ENCODE measurements at regions not wholly inside any gene's neighbourhood (a gene's known extent, or its start where the extent isn't known, plus 50 kb on each side); places are given as distances from the start of the nearest gene placed in this dataset.
"Not testable (repeated sequence)": the region's sequence is repeated elsewhere in the genome, so short reads cannot be mapped to it uniquely, and the experiment has no call there.

DNA sequence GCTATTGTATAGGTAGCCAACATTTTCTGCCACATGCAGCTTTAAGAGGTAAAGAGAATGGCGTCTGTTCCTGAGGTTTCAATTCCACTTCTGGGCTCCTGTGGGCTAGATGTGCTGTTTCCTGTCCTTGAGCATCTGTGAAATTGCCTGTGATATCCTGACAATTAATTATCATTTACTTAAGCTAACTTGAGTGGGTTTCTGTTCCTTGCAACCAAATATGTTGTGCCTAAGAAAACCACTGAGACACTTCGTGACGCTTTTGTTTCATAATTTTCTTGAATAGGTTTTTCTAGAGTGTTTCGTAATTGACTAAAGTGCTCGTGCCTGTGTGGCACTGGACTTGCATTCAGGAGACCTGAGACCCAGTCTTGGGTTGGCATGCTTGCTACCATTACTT is 127.3 kb upstream of the POU3F1 start:
- H3K36me3 Mint-ChIP-seq (ENCODE audit: low read depth) = no peaks in the 10 kb centered on the region
- no peak overlapping the region for H3K27ac Mint-ChIP-seq
- no peak for DNase-seq (ENCODE audit: low spot score)
- H3K4me3 Mint-ChIP-seq = no peak overlapping the region
- H3K27me3 Mint-ChIP-seq (ENCODE audit: low read depth) = no peaks in the 10 kb centered on the region
- no peaks in the 10 kb centered on the region for H3K4me1 Mint-ChIP-seq (ENCODE audit: low read depth)
- no peaks in the 10 kb centered on the region for H3K9me3 Mint-ChIP-seq

GRCh38 chr1:38173157-38173831 is 126.7 kb upstream of the POU3F1 start:
- Mint-ChIP-seq H3K27ac (no peak overlapping the region), H3K4me1 (ENCODE audit: low read depth) (no peaks in the 10 kb centered on the region), H3K27me3 (ENCODE audit: low read depth) (no peaks in the 10 kb centered on the region), H3K9me3 (no peaks in the 10 kb centered on the region), H3K4me3 (no peak overlapping the region), H3K36me3 (ENCODE audit: low read depth) (no peaks in the 10 kb centered on the region)
- DNase-seq (ENCODE audit: low spot score) = no peak

- Mint-ChIP-seq H3K27ac (no peak overlapping the region), H3K4me1 (ENCODE audit: low read depth) (no peaks in the 10 kb centered on the region), H3K4me3 (no peak overlapping the region), H3K9me3 (no peaks in the 10 kb centered on the region), H3K27me3 (ENCODE audit: low read depth) (peaks cover 3% of the 10 kb centered on the region), H3K36me3 (ENCODE audit: low read depth) (no peaks in the 10 kb centered on the region)
- no peak for DNase-seq (ENCODE audit: low spot score)
Observed at GRCh38 chr1:38169121-38169520, 122.5 kb upstream of the POU3F1 start.

GRCh38 chr1:38168365-38168764 is 121.8 kb upstream of the POU3F1 start:
- H3K36me3 Mint-ChIP-seq (ENCODE audit: low read depth) = no peaks in the 10 kb centered on the region

DNA sequence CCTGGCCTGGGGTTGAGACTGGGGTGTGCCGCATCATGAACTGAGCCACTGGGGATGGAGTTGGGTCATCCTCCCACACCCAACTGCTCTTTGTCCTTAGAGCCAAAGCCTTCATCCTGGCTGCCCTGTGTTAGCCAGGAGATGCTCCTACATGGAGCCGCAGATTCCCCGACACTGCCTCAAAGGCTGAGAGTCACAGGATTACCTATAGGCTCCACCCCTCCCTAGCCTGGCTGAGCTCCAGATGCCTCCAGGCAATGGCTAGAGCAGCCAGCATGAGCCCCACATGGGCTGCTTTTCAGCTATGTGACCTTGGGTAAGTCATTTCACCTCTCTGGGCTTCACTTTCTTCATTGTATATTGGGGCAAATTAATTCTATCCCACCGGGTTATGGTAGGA is 119.9 kb upstream of the POU3F1 start:
- Mint-ChIP-seq H3K4me3 (no peak overlapping the region), H3K9me3 (no peaks in the 10 kb centered on the region), H3K36me3 (ENCODE audit: low read depth) (no peaks in the 10 kb centered on the region), H3K27ac (no peak overlapping the region), H3K27me3 (ENCODE audit: low read depth) (peaks cover 6% of the 10 kb centered on the region), H3K4me1 (ENCODE audit: low read depth) (no peaks in the 10 kb centered on the region)
- DNase-seq (ENCODE audit: low spot score) = no peak

More at GRCh38 chr1:38168365-38168764, 121.8 kb upstream of the POU3F1 start:
- Mint-ChIP-seq H3K4me3 (no peak overlapping the region), H3K27ac (no peak overlapping the region), H3K27me3 (ENCODE audit: low read depth) (peaks cover 3% of the 10 kb centered on the region), H3K9me3 (no peaks in the 10 kb centered on the region), H3K4me1 (ENCODE audit: low read depth) (no peaks in the 10 kb centered on the region)
- no peak for DNase-seq (ENCODE audit: low spot score)

DNA sequence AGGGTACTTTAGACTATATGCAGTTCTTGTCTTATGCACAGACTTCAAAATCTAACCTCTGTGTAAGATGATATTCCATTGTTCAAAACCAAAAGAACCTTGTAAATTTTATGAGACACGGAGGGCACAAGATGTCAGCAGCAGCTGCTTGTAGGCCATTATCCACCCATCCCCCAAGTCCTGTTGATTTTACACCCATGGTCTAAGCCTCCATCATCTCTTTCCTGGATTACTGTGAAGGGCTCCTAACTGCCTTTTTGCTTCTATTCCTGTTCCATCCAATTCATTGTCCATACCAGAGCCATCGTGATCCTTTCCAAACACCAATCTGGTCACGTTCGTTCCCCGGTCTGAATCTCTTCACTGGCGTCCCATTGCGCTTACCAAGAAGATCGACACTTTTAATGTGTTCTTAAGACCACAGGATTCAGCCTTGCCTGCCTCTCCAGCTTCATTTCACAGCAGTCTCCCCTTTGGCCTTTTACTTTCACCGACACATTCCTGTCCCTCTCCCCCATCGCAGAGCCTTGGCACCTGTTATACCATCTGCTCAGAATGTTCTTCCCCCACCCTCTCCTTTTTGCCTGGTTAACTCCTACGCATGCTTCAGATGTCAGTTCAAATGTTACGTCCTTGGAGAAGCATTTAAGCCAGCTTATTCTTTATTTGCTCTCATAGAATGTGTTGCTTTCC is 107.3 kb upstream of the POU3F1 start:
- H3K9me3 Mint-ChIP-seq = no peaks in the 10 kb centered on the region
- H3K27me3 Mint-ChIP-seq (ENCODE audit: low read depth) = no peaks in the 10 kb centered on the region
- H3K36me3 Mint-ChIP-seq (ENCODE audit: low read depth) = no peaks in the 10 kb centered on the region
- H3K27ac Mint-ChIP-seq = no peak overlapping the region
- no peak overlapping the region for H3K4me3 Mint-ChIP-seq
- DNase-seq (ENCODE audit: low spot score) = no peak
- H3K4me1 Mint-ChIP-seq (ENCODE audit: low read depth) = no peaks in the 10 kb centered on the region

GRCh38 chr1:38153066-38153777 is 106.6 kb upstream of the POU3F1 start:
- Mint-ChIP-seq H3K4me3 (no peak overlapping the region), H3K36me3 (ENCODE audit: low read depth) (no peaks in the 10 kb centered on the region), H3K27me3 (ENCODE audit: low read depth) (no peaks in the 10 kb centered on the region), H3K27ac (no peak overlapping the region), H3K4me1 (ENCODE audit: low read depth) (no peaks in the 10 kb centered on the region), H3K9me3 (no peaks in the 10 kb centered on the region)
- DNase-seq (ENCODE audit: low spot score) = no peak

- Mint-ChIP-seq H3K27me3 (ENCODE audit: low read depth) (no peaks in the 10 kb centered on the region), H3K27ac (no peak overlapping the region), H3K4me1 (ENCODE audit: low read depth) (no peaks in the 10 kb centered on the region), H3K36me3 (ENCODE audit: low read depth) (no peaks in the 10 kb centered on the region), H3K9me3 (no peaks in the 10 kb centered on the region), H3K4me3 (no peak overlapping the region)
- no peak for DNase-seq (ENCODE audit: low spot score)
Observed at GRCh38 chr1:38152351-38153065, 105.9 kb upstream of the POU3F1 start.

- H3K4me1 Mint-ChIP-seq (ENCODE audit: low read depth) = no peaks in the 10 kb centered on the region
- H3K27ac Mint-ChIP-seq = no peak overlapping the region
- no peak for DNase-seq (ENCODE audit: low spot score)
- no peaks in the 10 kb centered on the region for H3K27me3 Mint-ChIP-seq (ENCODE audit: low read depth)
- no peak overlapping the region for H3K4me3 Mint-ChIP-seq
- H3K36me3 Mint-ChIP-seq (ENCODE audit: low read depth) = no peaks in the 10 kb centered on the region
- no peaks in the 10 kb centered on the region for H3K9me3 Mint-ChIP-seq
Observed at GRCh38 chr1:38151399-38151798, 104.8 kb upstream of the POU3F1 start.

GRCh38 chr1:38146079-38146478 is 99.5 kb upstream of the POU3F1 start:
- H3K4me1 Mint-ChIP-seq (ENCODE audit: low read depth); H3K27ac Mint-ChIP-seq; DNase-seq (ENCODE audit: low spot score); H3K36me3 Mint-ChIP-seq (ENCODE audit: low read depth); H3K9me3 Mint-ChIP-seq; H3K4me3 Mint-ChIP-seq: not testable (repeated sequence)
- H3K27me3 Mint-ChIP-seq (ENCODE audit: low read depth) = peaks cover 13% of the 10 kb centered on the region

DNA sequence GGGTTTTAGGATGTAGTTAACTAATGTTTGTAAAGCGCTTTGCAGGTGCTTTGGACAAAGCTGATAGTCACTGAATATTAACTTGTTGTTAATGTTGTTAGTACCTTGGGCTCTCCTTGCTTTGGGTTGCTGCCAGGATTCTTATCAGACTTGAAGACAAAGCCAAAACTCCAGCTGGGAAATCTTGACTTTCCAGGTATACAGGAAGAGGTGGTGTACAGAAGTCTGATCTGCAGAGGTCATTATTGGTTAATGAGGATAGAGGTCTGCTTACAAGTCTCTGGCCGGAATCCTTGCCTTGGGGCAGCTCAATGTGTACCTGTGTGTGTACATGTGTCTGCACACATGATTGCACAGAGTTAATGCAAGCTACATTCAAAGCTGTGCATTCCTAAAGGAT is 96.0 kb upstream of the POU3F1 start:
- DNase-seq (ENCODE audit: low spot score) = no peak
- peaks cover 5% of the 10 kb centered on the region for H3K9me3 Mint-ChIP-seq
- H3K4me1 Mint-ChIP-seq (ENCODE audit: low read depth) = no peaks in the 10 kb centered on the region
- H3K36me3 Mint-ChIP-seq (ENCODE audit: low read depth) = no peaks in the 10 kb centered on the region
- peaks cover 36% of the 10 kb centered on the region for H3K27me3 Mint-ChIP-seq (ENCODE audit: low read depth)
- no peak overlapping the region for H3K4me3 Mint-ChIP-seq
- H3K27ac Mint-ChIP-seq = no peak overlapping the region

DNA sequence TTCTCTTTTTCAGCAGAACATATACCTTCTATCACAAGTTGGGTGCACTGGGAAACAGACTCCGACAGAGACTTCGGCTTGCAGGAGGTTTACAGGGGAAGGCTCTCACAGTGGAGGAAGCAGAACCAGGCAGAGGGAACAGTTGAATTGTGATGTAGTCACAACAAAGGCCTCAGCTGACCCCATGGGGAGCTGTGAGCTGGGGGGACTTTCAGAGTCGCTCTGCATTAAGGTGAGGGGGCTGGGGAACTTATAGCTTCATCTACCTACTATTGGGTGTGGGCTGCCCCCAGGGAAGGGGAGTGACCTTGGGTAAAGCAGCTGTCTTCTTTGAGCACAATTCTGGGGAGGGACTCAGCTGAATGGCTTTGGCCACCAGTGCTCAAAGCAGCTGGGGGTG is 94.9 kb upstream of the POU3F1 start:
- H3K4me3 Mint-ChIP-seq = no peak overlapping the region
- no peaks in the 10 kb centered on the region for H3K36me3 Mint-ChIP-seq (ENCODE audit: low read depth)
- H3K27me3 Mint-ChIP-seq (ENCODE audit: low read depth) = peaks cover 46% of the 10 kb centered on the region
- no peak overlapping the region for H3K27ac Mint-ChIP-seq
- H3K4me1 Mint-ChIP-seq (ENCODE audit: low read depth) = no peaks in the 10 kb centered on the region
- DNase-seq (ENCODE audit: low spot score) = no peak
- H3K9me3 Mint-ChIP-seq = peaks cover 5% of the 10 kb centered on the region

DNA sequence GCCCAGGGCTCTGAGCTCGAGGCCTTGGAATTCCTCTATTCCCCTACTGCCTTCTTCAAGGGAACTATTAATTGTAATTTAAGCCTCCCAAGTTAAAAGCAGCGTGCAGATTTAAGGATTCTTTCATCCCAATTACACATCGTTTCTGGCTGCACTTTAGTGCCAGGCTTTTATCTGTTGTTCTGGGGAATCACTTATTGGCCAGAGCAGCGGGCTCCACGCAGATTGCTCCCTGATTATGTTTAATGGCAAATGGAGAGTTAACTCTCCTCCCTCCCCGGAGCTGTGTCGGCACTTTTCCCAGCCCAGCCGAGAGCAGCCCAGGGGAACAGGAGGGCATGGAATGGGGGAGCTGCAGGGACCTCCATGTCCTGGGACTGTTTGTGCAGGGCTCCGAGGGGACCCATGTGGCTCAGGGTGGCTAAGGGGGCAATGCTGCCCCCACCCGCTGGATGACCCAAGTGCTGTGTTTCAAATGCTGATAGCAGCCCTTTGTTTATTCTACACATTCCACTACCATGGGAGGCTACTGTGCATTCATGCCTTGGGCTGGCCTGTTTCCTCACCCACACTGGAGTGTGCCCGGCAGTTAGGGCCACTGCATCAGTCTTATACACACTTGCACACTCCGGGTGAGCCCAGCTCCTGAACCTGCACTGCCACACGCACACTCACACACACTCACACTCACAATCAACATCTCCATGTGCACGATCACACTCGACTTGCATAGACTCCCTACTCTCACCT is 93.3 kb upstream of the POU3F1 start:
- H3K4me1 Mint-ChIP-seq (ENCODE audit: low read depth) = no peaks in the 10 kb centered on the region
- H3K4me3 Mint-ChIP-seq = no peak overlapping the region
- no peak overlapping the region for H3K27ac Mint-ChIP-seq
- no peaks in the 10 kb centered on the region for H3K36me3 Mint-ChIP-seq (ENCODE audit: low read depth)
- H3K27me3 Mint-ChIP-seq (ENCODE audit: low read depth) = peaks cover 62% of the 10 kb centered on the region
- no peak for DNase-seq (ENCODE audit: low spot score)
- no peaks in the 10 kb centered on the region for H3K9me3 Mint-ChIP-seq

Data from T-helper 2 cell treated with Interferon-gamma antibody and Interleukin-4, amounts not matched to agents 5 μg/mL and 100 μg/mL, for 36 hours (primary cell).